AG09309 (cell line): ENCODE measurements at regions not wholly inside any gene's neighbourhood (a gene's known extent, or its start where the extent isn't known, plus 50 kb on each side); places are given as distances from the start of the nearest gene placed in this dataset.

Experiments used
- DNase-seq: peaks from one replicate; pipeline ENCODE4 v3.0.0-alpha.2; 2010; ENCODE audit warnings: low read depth
- H3K4me3 ChIP-seq: 2 replicates; pipeline ENCODE4 v1.5.1; 2011; ENCODE audit warnings: mild to moderate bottlenecking, low read depth, low read length, moderate library complexity; ENCODE audit not compliant: control insufficient read depth
- TF ChIP-seq, protein P1 (sequence below): IDR thresholded peaks from 2 replicates; pipeline ENCODE4 v1.5.1; 2011; ENCODE audit warnings: mild to moderate bottlenecking, low read depth, low read length, inconsistent platforms; ENCODE audit not compliant: insufficient read depth, control insufficient read depth; ENCODE audit errors: missing control alignments

DNA sequence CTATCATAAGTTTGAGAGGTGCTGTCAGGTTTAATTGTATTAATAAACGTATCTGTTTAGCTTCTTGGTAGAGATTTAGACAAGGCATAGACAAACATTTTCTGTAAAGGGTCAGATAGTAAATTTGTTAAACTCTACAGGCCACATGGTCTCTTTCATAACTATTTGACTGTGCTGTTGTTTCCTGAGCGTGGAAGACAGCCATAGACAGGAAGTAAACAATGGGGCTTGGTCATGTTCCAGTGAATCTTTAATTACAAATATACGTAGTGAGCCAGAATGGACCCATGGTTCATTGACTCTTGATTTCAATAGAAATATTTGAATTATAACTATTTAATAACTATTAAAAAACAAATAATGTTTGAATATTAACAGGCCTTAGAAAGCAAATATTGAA is 451.1 kb downstream of the SH2D4B start:
- DNase-seq = no peak
- TF ChIP-seq, protein P1, sequence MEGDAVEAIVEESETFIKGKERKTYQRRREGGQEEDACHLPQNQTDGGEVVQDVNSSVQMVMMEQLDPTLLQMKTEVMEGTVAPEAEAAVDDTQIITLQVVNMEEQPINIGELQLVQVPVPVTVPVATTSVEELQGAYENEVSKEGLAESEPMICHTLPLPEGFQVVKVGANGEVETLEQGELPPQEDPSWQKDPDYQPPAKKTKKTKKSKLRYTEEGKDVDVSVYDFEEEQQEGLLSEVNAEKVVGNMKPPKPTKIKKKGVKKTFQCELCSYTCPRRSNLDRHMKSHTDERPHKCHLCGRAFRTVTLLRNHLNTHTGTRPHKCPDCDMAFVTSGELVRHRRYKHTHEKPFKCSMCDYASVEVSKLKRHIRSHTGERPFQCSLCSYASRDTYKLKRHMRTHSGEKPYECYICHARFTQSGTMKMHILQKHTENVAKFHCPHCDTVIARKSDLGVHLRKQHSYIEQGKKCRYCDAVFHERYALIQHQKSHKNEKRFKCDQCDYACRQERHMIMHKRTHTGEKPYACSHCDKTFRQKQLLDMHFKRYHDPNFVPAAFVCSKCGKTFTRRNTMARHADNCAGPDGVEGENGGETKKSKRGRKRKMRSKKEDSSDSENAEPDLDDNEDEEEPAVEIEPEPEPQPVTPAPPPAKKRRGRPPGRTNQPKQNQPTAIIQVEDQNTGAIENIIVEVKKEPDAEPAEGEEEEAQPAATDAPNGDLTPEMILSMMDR = no peak
- H3K4me3 ChIP-seq = no peak overlapping the region

DNA sequence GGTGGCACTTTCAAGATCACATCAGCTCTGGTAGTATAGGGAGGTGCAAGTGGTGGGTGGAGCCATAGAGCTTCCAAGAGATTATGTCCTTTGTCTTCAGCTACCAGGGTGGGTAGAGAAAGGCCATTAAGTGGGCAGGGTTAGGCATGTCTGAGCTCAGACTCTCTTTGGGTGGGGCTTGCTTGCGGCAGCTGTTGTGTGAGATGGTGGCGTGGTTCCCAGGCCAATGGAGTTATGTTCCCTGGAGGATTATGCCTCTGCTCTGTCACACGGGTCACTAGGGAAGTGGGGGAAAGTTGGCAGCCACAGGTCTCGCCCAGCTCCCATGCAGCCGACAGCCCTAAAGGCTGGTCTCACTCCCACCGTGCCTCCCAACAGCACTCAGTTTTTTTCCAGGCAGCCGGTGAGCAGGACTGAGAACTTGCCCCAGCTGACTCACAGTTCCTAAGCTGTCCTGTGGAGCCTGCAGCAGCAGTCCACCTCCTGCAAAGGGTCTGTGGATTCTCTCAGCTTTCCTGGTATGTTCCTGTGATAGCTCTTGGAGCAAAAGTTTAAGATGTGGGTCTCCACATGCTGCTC is 459.0 kb downstream of the SH2D4B start:
- TF ChIP-seq, protein P1 = no peak
- H3K4me3 ChIP-seq = no peak overlapping the region
- no peak for DNase-seq

DNA sequence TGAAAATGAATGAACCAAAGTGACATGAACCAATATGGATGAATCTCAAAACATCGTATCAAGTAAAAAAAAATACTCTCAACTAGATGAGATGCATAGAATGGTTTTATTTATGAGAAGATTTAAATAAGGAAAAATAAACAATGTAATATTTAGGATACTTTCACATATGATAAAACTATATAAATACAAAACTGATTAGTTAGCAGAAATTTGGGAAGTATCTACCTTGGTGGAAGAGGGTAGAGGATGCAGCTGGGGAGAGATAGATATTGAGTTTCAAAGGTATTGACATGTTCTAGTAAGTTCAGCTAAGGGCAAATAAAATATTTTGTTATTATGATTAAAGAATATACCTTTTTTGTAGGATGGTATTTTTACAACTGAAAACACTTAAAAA is 463.1 kb downstream of the SH2D4B start:
- no peak overlapping the region for H3K4me3 ChIP-seq
- DNase-seq = no peak
- TF ChIP-seq, protein P1 = no peak

DNA sequence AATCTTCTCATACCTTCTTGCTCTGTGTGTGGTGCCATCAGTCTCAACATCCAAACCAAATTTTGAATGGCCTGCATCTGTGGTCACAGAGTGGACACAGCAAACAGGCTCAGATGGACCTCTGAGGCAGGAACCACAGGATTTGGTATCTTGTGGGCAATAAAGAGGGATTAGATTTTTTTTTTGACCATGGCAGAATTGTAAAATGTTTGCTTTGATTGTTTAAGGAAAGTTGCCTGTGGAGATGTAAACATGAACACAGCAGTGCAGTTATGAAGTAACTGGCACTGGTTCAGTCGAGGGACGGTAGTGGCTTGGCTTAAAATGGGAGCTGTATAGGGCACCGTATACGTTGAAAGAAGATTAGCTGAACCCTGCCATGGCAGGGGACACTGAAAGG is 464.7 kb downstream of the SH2D4B start:
- no peak overlapping the region for H3K4me3 ChIP-seq
- no peak for DNase-seq
- TF ChIP-seq, protein P1 = no peak

DNA sequence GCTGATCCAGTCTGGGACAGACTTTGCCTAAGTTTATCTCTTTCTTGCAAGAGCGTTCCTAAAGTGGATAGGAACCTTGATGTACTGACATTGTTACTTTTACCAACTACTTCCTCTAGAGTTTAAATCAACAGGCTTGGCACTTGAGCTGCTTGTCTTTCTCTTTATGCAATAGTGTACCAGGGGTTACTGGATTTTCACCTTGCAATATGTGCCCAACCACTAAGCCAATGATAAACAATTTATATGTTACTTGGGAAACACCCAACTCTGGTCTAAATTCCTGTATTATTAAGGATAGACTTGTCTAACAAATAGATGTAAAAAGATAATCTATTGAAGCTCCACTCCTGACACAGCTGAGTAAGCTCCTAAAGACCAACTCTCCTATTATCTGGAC is 470.2 kb downstream of the SH2D4B start:
- TF ChIP-seq, protein P1 = no peak
- DNase-seq = no peak

DNA sequence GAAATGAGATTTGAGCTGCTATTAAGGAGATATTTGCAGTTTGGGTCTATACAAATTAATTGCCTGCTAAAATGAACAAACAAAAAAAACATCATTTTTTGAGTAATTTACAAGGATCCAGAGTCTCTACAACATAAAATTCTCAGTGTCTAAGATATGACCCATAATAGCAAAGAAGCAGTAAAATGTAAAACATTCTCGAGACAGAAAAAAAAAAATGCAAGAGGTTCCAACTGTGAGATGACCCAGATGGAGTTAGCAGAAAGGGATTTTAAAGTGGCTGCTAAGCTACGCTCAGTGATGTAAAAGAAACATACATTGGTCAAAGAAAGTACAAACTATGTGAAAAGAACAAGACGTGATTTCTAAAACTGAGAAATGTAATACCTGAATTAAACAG is 471.0 kb downstream of the SH2D4B start:
- TF ChIP-seq, protein P1 = no peak

More for the DNA sequence above, 470.2 kb downstream of the SH2D4B start:
- no peak overlapping the region for H3K4me3 ChIP-seq

DNA sequence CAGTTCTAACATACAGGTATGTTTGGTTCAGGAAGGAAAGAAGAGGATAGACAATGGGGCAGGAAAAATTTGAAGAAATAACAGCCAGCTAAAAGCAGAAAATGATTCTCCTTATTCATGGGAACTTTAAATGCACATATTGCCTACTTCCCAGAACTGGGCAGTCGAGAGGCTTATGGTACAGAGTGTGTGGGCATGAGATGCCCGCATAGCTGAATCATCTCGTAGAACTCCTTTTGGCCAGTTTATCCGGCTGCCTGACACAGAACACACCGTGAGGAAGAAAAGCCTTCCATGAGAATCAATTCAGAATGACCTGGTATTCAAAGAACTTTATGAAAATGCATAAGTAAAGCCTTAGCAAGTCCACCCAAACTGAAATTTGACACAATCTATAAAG is 471.6 kb downstream of the SH2D4B start:
- TF ChIP-seq, protein P1 = no peak
- DNase-seq = no peak
- no peak overlapping the region for H3K4me3 ChIP-seq

More for the DNA sequence above, 471.0 kb downstream of the SH2D4B start:
- no peak overlapping the region for H3K4me3 ChIP-seq
- no peak for DNase-seq
